Daoy (cell line): ENCODE measurements at regions not wholly inside any gene's neighbourhood (a gene's known extent, or its start where the extent isn't known, plus 50 kb on each side); places are given as distances from the start of the nearest gene placed in this dataset.
A peak's percentile ranks its signal among the peaks of the same experiment; 100 is the strongest.

ENCODE experiments used
- DNase-seq: peaks from one replicate; pipeline ENCODE4 v3.0.0-alpha.2; 2015; ENCODE audit warnings: low read depth

GRCh38 chr10:75347186-75347585 lies 54.4 kb downstream of the ZNF503 start:
- DNase-seq = no peak

GRCh38 chr10:75345738-75346137 lies 55.8 kb downstream of the ZNF503 start:
- DNase-seq = no peak

- no peak for DNase-seq
Observed at GRCh38 chr10:75344170-75344569, 57.4 kb downstream of the ZNF503 start.

GRCh38 chr10:75342397-75342796 lies 59.2 kb downstream of the ZNF503 start:
- DNase-seq = no peak

GRCh38 chr10:75335983-75336382 lies 65.6 kb downstream of the ZNF503 start:
- DNase-seq = no peak

GRCh38 chr10:75335191-75335590 lies 66.4 kb downstream of the ZNF503 start:
- DNase-seq = no peak

GRCh38 chr10:75334720-75335119 lies 66.8 kb downstream of the ZNF503 start:
- DNase-seq = no peak

GRCh38 chr10:75332081-75332480 lies 69.5 kb downstream of the ZNF503 start:
- no peak for DNase-seq

- no peak for DNase-seq
Observed at GRCh38 chr10:75331081-75331480, 70.5 kb downstream of the ZNF503 start.

GRCh38 chr10:75329190-75329745 lies 72.3 kb downstream of the ZNF503 start:
- no peak for DNase-seq

- DNase-seq = no peak
Observed at GRCh38 chr10:75326306-75326705, 75.3 kb downstream of the ZNF503 start.

- DNase-seq = no peak
Observed at GRCh38 chr10:75319274-75319673, 82.3 kb downstream of the ZNF503 start.

- no peak for DNase-seq
Observed at GRCh38 chr10:75314570-75314969, 78.8 kb upstream of the COMTD1 start.

GRCh38 chr10:75312440-75312839 lies 76.7 kb upstream of the COMTD1 start:
- no peak for DNase-seq

- no peak for DNase-seq
Observed at GRCh38 chr10:75305675-75306074, 69.9 kb upstream of the COMTD1 start.

- no peak for DNase-seq
Observed at GRCh38 chr10:75304741-75305390, 69.1 kb upstream of the COMTD1 start.

- no peak for DNase-seq
Observed at GRCh38 chr10:75304313-75304712, 68.6 kb upstream of the COMTD1 start.

- DNase-seq = no peak
Observed at GRCh38 chr10:75303045-75303777, 67.5 kb upstream of the COMTD1 start.

- DNase-seq = no peak
Observed at GRCh38 chr10:75302029-75302428, 66.3 kb upstream of the COMTD1 start.

- DNase-seq = no peak
Observed at GRCh38 chr10:75297021-75297599, 61.4 kb upstream of the COMTD1 start.

GRCh38 chr10:75295868-75296441 lies 60.2 kb upstream of the COMTD1 start:
- DNase-seq = no peak

- peak; percentile 87 for DNase-seq
Observed at GRCh38 chr10:75294866-75295701, 59.3 kb upstream of the COMTD1 start.
